ENCODE measurements at regions not wholly inside any gene's neighbourhood (a gene's known extent, or its start where the extent isn't known, plus 50 kb on each side); places are given as distances from the start of the nearest gene placed in this dataset.

DNA sequence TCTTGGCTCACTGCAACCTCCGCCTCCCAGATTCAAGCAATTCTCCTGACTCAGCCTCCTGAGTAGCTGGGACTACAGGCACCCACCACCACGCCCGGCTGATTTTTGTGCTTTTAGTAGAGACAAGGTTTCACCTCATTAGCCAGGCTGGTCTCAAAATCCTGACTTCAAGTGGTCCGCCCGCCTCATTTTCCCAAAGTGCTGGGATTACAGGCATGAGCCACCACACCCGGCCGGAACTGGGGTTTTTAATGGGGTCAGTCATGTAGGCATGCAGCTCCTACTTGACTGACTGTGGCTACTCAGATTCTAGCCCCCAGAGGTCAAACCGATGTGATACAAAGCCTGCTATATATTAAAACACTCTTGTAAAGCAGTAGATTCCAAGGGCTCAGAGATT lies 631.7 kb downstream of the MAT2B start:
- Histone ChIP-seq H3K9me3 (peaks cover 0 to 17% (median 8%) of the 10 kb centered on the region in 8 donors), H3K36me3 (no peaks in the 10 kb centered on the region), H3K4me3 (no peak overlapping the region), H3K4me1 (no peaks in the 10 kb centered on the region), H3K27ac (no peak overlapping the region), H3K27me3 (replicated peaks in 1 of 7) (no peaks in the 10 kb centered on the region)
- intact Hi-C loops (cut with DNase I; ENCODE audit: low total_unique reads), result no loop called here
- TF ChIP-seq POLR2AphosphoS5 (IDR thresholded peaks at IDR 0.05) (no peak), POLR2A (IDR thresholded peaks at IDR 0.05) (no peak), CTCF (IDR thresholded peaks at IDR 0.05 in 8 of 11, conservative IDR thresholded peaks at IDR 0.05 in 3 of 11) (no peak)
- DNase-seq, result no peak
- WGBS, 5 donors, result 86 to 97% (median 92%) methylated on average over 7 to 8 of the region's 8 CpGs

GRCh38 chr5:164139423-164139822 lies 634.0 kb downstream of the MAT2B start:
- Histone ChIP-seq H3K9me3 (no peaks in the 10 kb centered on the region), H3K4me3 (no peak overlapping the region), H3K27me3 (replicated peaks in 1 of 7) (no peaks in the 10 kb centered on the region), H3K36me3 (no peaks in the 10 kb centered on the region), H3K27ac (no peak overlapping the region), H3K4me1 (no peaks in the 10 kb centered on the region)
- TF ChIP-seq CTCF (IDR thresholded peaks at IDR 0.05 in 8 of 11, conservative IDR thresholded peaks at IDR 0.05 in 3 of 11), result no peak
- no peak for TF ChIP-seq POLR2AphosphoS5 (IDR thresholded peaks at IDR 0.05)
- no peak for TF ChIP-seq POLR2A (IDR thresholded peaks at IDR 0.05)
- no peak for DNase-seq
- WGBS, 5 donors, result 86 to 94% (median 90%) methylated on average over 2 of the region's 2 CpGs
- intact Hi-C loops (cut with DNase I; ENCODE audit: low total_unique reads), result no loop called here

DNA sequence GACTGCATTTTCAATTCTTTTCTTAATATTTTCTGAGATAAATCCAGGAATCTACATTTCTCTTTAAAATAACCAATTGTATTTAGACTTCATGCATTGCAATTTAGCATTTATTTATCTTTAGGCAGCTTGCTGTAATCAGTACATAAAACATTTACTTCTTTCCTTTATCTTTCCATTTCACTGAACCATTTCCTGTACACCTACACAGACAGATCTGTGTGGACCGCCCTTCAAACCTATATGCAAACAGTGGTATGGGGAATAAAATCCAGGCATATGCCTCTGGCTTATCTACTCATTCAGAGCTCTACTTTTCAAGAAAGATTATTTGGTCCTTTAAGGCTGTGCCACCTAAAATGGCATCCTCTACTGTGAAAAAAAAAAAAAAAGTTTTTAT lies 640.0 kb downstream of the MAT2B start:
- H3K4me3 ChIP-seq, result no peak overlapping the region
- no peak for TF ChIP-seq POLR2AphosphoS5 (IDR thresholded peaks at IDR 0.05)
- TF ChIP-seq POLR2A (IDR thresholded peaks at IDR 0.05), result no peak
- TF ChIP-seq CTCF (IDR thresholded peaks at IDR 0.05 in 8 of 11, conservative IDR thresholded peaks at IDR 0.05 in 3 of 11), result no peak
- H3K36me3 ChIP-seq, result no peaks in the 10 kb centered on the region
- intact Hi-C loops (cut with DNase I; ENCODE audit: low total_unique reads), result no loop called here
- WGBS, 5 donors, result 62 to 76% (median 73%) methylated on average over 1 of the region's 1 CpG
- H3K27ac ChIP-seq, result no peak overlapping the region
- H3K27me3 ChIP-seq (replicated peaks in 1 of 7), result no peaks in the 10 kb centered on the region
- no peaks in the 10 kb centered on the region for H3K9me3 ChIP-seq
- DNase-seq, result no peak
- no peaks in the 10 kb centered on the region for H3K4me1 ChIP-seq

DNA sequence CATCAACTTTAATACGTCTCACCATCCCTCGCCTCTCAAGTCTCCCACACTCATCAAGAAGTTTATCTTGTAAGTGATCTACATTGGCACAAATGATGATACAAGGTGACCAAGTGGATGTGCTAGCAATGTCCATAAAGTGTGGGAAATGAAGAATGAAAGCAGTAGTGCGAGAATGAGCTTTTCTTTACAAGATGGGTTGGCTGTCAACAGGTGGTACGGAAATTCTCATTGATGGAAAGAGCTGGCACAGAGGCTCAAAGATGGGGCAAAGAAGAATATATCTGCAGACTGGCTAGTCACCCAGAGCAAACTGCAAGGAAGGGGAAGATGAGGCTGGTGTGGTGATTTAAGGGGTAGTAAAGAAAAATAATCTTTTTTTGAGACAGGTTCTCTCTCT lies 640.8 kb downstream of the MAT2B start:
- WGBS, 5 donors, result 84 to 95% (median 87%) methylated on average over 4 of the region's 4 CpGs
- no peak overlapping the region for H3K27ac ChIP-seq
- no peak for TF ChIP-seq POLR2A (IDR thresholded peaks at IDR 0.05)
- no peak for TF ChIP-seq POLR2AphosphoS5 (IDR thresholded peaks at IDR 0.05)
- no peak for TF ChIP-seq CTCF (IDR thresholded peaks at IDR 0.05 in 8 of 11, conservative IDR thresholded peaks at IDR 0.05 in 3 of 11)
- H3K36me3 ChIP-seq, result no peaks in the 10 kb centered on the region
- no peak overlapping the region for H3K4me3 ChIP-seq
- H3K4me1 ChIP-seq, result no peaks in the 10 kb centered on the region
- intact Hi-C loops (cut with DNase I; ENCODE audit: low total_unique reads), result no loop called here
- H3K9me3 ChIP-seq, result no peaks in the 10 kb centered on the region
- no peak for DNase-seq
- no peaks in the 10 kb centered on the region for H3K27me3 ChIP-seq (replicated peaks in 1 of 7)
